NCI-H1105 treated with DMSO at 0.1 percent for 48 hours (cell line): ENCODE measurements at regions not wholly inside any gene's neighbourhood (a gene's known extent, or its start where the extent isn't known, plus 50 kb on each side); places are given as distances from the start of the nearest gene placed in this dataset.

ENCODE experiments used
- DNase-seq: peaks from one replicate; lab custom pipeline; 2025; lab: John Stamatoyannopoulos, UW

DNA sequence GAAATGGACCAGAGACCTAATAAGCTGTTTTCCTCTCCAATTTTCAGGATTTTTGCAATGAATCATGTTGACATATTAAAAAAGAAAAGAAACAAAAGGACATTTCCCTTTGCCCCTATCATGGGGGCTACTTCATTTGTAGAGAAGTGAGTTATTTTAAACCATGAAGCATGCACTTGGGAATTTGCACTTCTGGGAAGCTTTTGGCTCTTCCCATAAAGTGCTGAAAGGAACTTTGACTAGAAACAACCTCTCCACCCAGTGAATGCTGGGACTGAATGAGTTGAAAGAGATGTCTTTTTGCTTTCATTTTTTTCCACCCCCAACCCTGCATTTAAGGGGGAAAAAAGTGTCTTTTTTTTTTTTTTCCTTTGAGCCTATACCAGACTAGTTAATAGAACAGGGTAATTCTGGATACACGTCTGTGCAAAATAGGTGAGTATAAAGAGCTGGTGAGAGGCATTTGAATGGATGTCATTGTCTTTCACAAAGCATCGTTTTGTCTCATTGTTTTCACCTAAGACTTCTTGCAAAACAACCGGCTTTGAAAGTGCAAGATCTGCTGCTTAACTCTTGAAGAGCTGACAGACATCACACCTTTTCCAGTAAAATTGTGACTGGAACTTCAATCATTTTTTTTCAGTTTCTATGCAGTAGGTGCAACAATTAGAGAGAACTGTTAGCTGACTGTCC, 138.7 kb upstream of the BACH2 start:
- DNase-seq: no peak

DNA sequence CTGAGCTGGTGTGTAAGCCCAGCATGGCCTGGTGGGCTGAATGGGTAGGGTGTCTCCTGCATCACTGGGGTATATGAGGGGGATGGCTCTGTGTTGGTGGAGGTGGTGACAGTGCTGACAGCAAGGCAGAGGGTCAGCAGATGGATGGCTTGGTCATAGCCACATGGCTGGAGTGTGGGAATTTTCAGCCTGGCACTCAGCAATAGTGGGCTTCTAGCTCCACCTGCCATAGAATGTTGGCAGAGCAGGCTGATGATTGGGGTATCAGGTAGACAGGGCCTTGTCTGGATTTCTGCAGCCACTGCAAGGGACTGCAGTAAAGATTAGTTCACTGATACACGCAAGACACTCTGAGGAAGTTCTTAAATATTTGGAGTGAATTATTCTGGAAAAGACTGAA, 137.5 kb upstream of the BACH2 start:
- no peak for DNase-seq

DNA sequence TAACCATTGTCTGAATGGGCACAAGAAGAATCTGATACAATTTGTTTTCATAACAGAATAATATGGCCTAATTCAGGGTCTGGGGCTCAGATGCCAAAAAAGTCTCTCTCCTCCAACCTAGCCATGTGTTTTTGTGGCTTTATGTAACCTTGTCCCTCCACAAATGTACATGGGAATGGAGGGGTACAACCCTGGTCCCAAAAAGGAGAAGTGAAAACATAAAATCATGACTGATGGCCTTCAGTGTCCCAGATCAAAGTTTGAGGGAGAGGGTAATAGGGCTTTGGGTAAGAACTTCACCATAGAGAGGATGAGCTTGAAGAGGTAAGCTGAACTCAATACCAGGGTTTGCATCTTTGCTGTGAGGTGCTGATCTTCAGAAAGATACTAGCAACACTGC, 136.3 kb upstream of the BACH2 start:
- DNase-seq: no peak

DNA sequence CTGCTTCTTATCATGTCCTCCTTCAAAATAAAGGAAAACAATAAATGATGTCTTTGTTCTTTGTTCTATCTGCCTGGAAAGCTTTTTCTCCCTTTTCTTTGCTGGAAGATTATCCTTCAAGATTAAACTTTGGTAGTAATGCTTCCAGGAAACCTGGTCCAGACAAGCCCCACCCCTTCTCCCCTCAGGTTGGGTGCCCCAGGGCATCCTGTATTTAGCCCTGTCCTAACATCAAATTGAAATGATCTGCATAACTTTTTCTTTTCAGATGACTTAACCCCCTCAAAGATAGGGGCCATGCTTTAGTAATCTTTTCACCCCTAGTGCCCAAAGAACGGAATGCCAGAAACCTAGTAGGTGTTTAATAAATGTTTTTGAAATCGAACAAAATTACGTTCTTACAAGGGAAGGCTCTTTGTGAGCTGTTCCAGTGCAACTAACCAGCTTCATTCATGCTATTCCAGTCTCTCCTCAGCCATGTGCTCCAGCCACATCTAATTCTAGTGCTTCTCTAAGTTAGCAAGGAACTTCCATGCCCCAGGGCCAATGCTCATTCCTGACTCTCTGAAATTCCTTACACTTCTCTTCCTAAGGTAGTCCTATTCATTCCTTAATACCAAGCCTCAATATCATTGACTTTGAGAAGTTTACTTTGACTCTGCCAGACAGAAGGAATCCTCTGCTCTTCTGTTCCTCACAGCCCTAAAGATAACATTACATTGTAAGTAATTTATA, 135.6 kb upstream of the BACH2 start:
- DNase-seq: no peak

DNA sequence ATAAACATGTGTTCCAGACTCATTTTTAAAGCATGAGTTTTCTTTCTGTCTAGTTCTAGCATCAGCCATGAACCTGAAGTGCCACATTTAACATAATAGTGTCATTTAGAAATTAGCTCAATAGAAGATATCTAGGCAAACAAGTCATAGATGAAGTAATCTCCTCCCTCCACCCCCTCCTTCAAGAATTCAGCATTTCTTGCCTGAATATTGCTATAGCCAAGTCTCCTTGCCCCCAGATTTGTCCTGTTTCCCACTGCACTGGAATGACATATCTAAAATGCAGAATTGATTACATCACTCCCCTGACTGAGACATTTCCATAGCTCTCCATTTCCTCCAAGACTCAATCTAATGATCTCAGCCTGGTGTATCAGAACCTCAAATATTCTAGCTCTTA, 134.9 kb upstream of the BACH2 start:
- DNase-seq: no peak

DNA sequence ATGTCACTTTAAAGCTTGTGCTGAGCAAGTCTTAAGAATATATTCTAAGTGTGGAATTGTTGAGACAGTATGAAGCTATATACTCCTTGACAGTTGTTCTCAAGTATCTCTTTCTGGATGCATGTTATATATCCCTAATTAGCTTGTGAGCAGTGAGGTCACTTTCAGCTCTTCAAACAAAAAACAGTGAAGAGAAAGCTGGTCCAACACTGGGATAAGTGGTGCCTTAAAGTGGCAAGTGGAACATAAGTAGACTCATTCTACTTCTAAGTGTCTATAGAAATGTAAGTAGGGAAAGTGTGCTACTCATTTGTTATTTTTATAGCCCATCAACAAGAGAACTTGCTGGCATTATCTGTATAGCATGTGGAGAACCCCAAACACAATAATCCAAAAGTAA, 133.1 kb upstream of the BACH2 start:
- no peak for DNase-seq

DNA sequence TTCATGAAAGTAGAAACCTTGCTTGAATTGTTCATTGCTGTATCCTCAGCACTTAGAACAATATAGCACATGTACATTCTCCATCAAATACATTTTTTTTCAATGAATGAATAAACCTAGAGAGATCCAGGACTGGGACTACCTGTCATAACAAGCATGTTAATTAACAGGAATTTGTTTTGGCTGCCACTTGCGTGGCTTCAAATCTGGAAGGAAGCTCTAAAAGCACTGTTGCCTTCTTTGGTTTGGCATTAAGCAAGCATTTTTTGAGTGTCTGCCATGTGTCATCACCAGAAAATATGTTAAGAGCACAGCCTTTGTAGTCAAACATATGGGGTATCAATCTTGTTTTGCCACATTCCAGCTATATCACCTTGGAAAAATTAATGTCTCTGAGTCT, 131.9 kb upstream of the BACH2 start:
- DNase-seq: no peak

DNA sequence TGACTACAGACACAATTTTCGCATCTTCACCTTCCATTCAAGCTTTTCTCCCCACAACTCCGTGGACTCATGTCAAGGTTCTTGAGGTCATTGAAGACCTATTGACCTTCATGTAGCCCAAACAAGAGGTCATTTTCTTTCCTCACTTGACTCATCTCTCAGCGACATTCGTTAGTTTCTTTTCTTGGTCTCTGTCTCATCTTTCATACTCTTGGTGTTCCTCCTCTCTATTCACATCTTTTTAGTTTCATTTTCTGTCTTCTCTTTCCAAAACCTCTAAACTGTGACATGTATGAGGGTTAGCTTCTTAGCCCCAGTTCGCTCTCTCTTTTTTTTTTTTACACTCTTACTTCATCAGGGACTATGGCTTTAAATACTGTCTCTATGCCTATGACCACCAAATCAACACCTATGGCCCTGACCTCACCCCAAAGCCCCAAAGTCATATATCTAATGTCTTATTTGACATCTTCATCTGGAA, 128.6 kb upstream of the BACH2 start:
- no peak for DNase-seq

DNA sequence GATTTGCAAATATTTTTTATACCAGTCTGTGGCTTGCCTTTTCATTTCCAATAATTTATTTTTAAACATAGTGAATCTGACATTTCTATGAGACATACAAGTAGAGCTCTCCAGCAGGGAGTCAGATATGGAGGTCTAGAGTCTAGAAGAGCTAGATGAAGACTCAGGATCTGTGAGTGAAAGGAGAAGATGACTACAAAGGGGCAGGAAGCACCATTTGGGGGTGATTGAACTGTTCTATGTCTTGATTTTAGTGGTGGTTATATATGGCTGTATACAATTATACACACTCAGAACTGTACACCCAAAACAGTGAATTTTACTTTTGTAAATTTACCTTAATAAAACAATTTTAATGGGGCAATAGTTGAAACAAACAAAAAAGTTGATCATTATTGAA, 127.9 kb upstream of the BACH2 start:
- DNase-seq: no peak

DNA sequence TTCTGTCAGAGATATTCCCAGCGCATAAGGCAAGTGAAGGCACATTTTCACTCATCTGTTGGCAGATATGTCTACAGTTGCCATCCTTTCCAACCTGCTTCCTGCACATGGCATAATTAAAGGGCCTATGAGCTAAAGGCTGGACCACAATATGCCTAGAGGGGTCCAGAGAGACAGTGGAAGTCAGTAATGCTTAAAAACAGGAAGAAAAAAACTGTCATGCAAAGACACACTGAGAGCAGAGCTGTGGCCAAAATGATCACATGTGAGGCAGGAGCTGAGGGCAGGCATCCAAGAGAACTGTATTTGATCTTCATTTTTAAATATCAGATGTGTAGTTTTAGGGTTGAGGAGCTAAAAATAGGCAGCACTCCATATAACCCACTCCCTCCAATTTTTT, 125.0 kb upstream of the BACH2 start:
- DNase-seq: no peak

DNA sequence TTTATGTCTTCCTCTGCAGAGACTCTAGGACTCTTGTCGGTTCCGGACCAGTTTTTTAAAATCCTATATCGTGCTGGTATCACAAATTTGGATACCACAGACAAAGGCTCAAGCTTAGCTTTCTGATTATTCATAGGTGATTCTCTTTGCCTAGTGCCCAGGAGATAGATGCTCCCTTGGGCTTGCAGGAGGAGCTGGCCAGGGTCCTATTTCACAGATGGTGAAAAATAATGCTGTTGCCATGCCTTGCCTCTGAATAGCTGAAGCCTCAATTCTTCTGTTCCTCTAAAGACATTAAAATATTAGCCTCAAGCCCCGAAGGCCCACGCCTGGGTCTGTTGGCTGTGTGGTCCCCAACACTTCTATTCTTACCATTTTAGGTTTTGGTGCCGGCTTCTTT, 123.9 kb upstream of the BACH2 start:
- no peak for DNase-seq

DNA sequence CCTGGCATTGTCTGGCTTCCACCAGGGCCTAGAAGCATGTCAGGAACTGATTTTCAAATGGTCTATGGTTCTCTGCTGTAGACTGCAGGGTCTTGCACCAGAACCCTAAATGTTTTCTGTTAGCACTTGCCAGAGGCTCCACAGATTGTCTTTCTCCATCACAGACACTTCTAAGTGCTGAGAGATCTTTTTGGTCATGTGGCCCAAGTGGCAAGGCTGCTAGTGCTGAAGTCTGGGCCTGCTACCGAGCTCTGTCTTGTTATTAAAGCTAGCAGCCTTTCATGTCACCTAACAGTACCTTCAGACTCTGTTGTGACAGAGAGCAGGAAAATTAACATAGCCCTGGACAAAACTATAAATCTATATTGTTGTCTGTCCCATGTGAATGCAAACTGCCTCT, 120.7 kb upstream of the BACH2 start:
- no peak for DNase-seq

DNA sequence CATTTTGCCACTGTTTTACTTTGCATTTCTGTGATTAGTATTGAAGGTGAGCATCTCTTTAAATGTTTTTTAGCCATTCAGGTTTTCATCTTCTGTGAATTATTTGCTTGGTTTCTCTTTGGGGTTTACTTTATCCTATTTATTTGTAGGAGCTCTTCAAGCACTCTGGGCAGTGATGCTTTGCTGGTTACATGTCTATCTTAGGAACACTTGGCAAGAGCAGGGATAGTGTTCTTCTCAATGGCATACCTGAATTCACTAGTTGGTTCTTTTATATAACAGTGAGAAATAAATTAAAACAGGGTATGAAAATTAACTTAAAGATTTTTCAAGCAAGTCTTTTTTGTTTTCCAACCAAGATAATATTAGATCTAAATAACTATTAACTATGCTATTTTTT, 119.7 kb upstream of the BACH2 start:
- no peak for DNase-seq

DNA sequence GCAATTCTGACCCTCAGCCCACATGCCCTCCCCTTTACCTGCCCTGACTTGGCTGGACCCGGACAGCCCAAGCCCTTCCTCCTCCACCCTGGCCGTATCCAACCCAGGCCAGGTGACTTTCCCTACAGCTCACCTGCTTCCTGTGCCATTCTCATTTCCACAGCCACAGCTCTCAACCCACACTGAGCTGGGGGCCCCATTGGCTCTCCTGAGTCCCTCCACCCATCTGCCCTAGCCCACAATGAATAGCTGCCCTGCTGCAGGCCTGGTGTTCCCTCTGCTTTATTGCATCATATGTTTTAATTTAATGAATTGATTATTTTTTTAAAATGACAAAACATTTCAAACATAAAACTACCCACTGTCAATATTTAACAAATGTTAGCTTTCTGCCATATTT, 118.5 kb upstream of the BACH2 start:
- no peak for DNase-seq

DNA sequence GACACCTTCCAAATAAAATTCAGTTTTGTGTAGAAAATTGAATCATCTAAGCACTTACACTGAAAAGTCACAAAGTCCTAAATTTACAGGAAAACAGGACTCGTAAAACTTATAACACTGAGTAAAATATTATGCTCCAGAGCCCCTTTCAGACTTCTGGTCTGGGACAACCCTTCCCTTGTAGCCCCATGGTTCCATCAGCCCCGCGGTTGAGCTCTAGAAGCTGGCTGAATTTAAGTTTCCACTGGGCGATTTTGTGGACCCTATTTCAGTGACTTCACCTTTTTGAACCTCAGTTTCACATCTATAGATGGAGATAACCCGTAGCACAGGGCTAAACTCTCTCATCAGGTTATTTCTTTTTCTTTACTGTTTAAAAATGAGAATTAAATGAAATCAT, 117.7 kb upstream of the BACH2 start:
- DNase-seq: no peak

DNA sequence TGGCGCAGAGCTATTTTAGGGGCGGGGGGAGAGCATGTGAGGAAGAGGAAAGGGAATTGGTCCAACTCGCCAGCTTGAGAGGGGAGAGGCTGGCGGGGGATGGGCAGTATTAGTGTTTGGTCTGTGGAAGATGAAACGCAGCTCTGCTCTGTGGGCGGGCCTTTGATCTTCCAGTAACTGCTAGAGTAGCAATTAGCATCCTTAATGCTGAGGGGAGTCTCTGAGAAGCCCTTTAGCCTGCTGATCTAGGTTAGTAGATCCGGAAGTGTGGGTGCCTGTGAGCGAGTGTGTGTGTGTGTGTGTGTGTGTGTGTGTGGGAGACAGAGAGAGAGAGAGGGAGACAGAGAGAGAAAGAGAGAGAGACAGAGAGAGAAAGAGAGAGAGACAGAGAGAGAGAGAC, 117.2 kb upstream of the BACH2 start:
- DNase-seq: peak; percentile 90

DNA sequence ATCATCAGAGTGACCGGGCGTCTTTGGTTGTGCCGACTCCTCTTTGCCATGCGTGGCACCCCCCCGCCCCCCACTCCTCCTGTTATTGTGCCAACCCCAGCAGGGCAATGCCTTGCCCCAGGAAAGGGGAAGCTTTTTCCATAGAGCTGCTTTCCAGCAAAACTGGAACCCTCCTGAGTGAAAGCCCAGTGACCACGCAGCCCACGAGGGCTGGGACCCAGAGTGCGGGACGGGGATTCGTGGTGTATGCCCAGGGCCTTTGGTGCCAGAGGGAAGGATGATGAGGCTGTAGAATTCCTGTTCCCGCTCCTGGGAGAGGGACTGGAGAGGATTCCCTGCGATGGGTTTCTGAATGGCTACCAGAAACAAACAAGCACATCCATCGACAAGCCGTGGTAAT, 116.8 kb upstream of the BACH2 start:
- DNase-seq: no peak

DNA sequence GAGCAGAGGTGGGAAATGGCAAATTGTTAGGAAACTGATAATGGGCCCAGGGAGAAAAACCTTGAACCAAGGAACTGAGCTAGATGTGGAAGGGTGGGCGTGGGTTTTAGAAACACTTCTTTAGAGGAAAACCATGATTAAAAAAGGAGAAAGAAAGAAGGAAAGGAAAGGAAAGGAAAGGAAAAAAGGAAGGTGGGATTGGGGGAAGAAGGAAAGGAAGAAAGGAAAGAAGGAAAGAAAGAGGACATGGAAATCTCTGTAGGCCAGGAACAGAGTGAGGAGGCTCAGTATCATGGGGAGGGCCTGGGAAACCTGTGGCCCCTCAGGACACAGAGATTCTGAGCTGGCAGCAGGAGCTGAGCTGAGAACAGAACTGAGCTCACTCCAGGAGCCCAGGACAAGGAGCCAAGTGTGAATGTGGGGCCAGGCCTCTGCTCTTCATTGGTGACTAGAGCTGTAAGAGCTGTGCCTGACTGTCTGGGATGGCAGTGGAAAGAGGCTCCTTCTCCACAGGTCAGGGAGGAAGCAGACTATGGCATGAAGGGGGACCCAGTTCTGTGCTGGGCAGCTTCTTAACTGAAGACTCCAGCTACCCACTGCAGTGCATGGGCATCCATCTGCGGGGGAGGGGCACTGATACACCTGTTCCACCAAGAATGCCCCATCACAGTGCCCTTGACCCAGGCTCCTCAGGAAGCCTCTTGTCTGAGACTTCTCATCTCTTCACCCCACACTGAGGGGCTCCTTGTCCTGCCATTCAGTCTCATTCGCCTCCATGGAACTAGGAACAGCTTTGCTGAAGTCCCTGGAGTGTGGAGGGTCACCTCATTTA, 116.1 kb upstream of the BACH2 start:
- no peak for DNase-seq

DNA sequence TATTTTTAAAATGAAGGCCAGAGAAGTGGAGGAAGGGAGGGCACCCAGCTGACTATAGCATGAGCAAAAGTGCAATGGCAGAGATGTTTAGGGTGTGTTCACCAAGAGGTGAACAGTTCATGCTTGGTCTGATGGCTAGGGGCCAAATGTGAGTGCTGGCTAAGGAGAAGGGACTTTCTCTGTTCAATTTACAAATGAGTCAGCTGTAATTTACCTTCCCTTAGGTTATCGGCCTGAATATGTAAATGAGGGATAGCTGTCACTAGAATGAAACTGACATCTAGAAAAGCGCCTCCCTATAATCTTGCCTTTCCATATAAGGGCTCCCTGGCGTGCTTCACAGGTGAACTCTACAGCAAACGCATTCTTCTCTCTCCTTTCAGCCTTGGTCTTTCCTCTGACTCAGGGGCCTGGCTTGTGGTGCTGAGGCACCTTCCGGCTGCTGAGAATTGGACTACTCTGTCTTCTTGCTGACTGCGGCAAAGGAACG, 114.7 kb upstream of the BACH2 start:
- DNase-seq: no peak

DNA sequence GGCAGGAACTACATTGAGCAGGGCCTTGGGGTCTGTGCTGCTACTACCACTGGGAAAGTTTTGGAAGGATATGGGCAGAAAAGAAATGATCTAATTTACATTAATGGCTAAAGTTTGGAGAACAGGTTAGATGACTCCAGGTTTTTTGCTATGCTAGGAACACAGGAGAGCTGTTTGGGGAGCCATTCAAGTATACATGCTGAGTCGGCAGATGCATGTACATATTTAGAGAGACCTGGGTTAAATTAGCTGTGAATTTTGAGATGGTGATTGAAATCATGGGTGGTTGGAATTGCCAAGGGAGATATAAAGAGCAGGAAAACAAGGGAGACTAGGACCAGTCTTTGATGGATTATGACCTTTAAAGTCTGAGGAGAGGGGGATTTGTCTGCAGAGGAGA, 113.1 kb upstream of the BACH2 start:
- no peak for DNase-seq

DNA sequence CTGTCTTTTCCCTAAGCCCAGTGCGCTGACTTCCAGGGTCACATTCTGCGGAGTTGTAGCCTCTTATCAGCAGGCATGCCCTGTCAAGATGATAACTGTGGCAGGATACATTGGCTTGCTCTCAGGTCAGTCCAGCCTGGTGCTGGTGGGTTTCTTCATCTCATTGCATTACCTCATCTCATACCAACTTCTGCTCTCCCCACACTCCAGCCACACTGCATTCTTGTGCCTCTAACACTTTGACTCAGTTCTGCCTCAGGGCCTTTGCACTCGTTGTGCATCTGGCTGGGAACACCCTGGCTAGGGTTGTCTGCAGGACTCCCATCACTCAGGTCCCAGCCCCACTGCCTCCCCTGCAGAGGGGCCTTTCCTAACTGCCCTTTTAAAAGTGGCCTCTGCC, 110.3 kb upstream of the BACH2 start:
- DNase-seq: no peak

DNA sequence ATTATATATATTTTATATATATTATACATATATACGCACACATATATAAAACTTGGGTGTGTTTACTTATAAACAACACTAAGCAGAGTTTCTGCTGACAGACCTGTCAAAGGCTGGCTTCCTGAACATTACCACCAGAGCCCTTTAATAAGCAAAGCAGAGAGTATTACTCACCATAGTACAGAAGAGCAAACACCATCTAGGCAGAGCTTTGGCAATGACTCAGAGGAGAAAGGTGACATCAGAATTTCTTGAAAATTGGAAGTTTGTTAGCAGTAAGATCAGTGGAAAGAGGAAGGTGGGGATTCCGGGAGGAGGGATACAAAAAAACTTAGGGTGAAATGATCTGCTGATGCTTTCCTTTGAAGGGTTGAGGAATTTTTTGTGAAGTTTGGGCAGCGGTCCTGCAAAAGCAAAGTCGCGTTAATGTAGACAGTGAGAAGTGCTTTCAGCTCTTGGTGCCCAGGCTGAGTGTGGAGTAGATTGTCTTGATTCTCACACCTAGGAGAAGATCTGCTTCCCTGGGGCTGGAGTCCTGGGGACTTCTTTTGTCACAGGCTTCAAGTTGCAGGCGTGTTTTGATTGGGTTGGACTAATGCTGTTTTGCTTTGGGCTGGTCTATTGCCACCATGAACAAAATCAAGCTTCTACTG, 109.6 kb upstream of the BACH2 start:
- no peak for DNase-seq
